Endothelial cell (in vitro differentiated cells): ENCODE measurements at regions not wholly inside any gene's neighbourhood (a gene's known extent, or its start where the extent isn't known, plus 50 kb on each side); places are given as distances from the start of the nearest gene placed in this dataset.

Experiments
- DNase-seq: peaks from one replicate; pipeline ENCODE4 v3.0.0; 2021; ENCODE audit warnings: low spot score
- H3K27ac Mint-ChIP-seq: one replicate; pipeline ENCODE4 v1.8.0; 2021; ENCODE audit warnings: mixed read lengths, inconsistent platforms; ENCODE audit not compliant: unreplicated experiment
- H3K27me3 Mint-ChIP-seq: one replicate; pipeline ENCODE4 v1.8.0; 2021; ENCODE audit warnings: mild to moderate bottlenecking, moderate library complexity, mixed read lengths, inconsistent platforms; ENCODE audit not compliant: unreplicated experiment
- H3K36me3 Mint-ChIP-seq: one replicate; pipeline ENCODE4 v1.8.0; 2021; ENCODE audit warnings: mild to moderate bottlenecking, low read depth, mixed read lengths, inconsistent platforms; ENCODE audit not compliant: unreplicated experiment
- H3K4me1 Mint-ChIP-seq: one replicate; pipeline ENCODE4 v1.8.0; 2021; ENCODE audit warnings: mild to moderate bottlenecking, mixed read lengths, inconsistent platforms; ENCODE audit not compliant: unreplicated experiment
- H3K4me3 Mint-ChIP-seq: one replicate; pipeline ENCODE4 v1.8.0; 2021; ENCODE audit warnings: mild to moderate bottlenecking, mixed read lengths, inconsistent platforms; ENCODE audit not compliant: unreplicated experiment
- H3K9me3 Mint-ChIP-seq: one replicate; pipeline ENCODE4 v1.8.0; 2021; ENCODE audit warnings: mixed read lengths, inconsistent platforms; ENCODE audit not compliant: unreplicated experiment
- CTCF ChIP-seq: fragments of 200-600 bp; sonication (generic); IDR thresholded peaks from one replicate; pipeline ENCODE4 v1.5.0; 2021; ENCODE audit warnings: antibody characterized with exemption; ENCODE audit not compliant: unreplicated experiment

GRCh38 chr18:59818769-59819168 lies 81.0 kb upstream of the PMAIP1 start:
- H3K9me3 Mint-ChIP-seq, result no peaks in the 10 kb centered on the region
- TF ChIP-seq CTCF, result no peak
- H3K27me3 Mint-ChIP-seq, result peaks cover 4% of the 10 kb centered on the region
- H3K36me3 Mint-ChIP-seq, result no peaks in the 10 kb centered on the region
- H3K4me3 Mint-ChIP-seq, result no peak overlapping the region
- no peak overlapping the region for H3K27ac Mint-ChIP-seq
- H3K4me1 Mint-ChIP-seq, result no peaks in the 10 kb centered on the region
- DNase-seq, result no peak

- TF ChIP-seq CTCF, result no peak
- no peaks in the 10 kb centered on the region for H3K27me3 Mint-ChIP-seq
- DNase-seq, result no peak
- H3K4me1 Mint-ChIP-seq, result no peaks in the 10 kb centered on the region
- no peak overlapping the region for H3K27ac Mint-ChIP-seq
- H3K9me3 Mint-ChIP-seq, result no peaks in the 10 kb centered on the region
- no peaks in the 10 kb centered on the region for H3K36me3 Mint-ChIP-seq
- no peak overlapping the region for H3K4me3 Mint-ChIP-seq
Observed at GRCh38 chr18:59814891-59815290, 84.9 kb upstream of the PMAIP1 start.

- no peak for DNase-seq
- Mint-ChIP-seq H3K4me1 (no peaks in the 10 kb centered on the region), H3K36me3 (no peaks in the 10 kb centered on the region), H3K27me3 (no peaks in the 10 kb centered on the region), H3K27ac (no peak overlapping the region), H3K9me3 (no peaks in the 10 kb centered on the region), H3K4me3 (no peak overlapping the region)
- TF ChIP-seq CTCF, result no peak
Observed at GRCh38 chr18:59813942-59814341, 85.9 kb upstream of the PMAIP1 start.

GRCh38 chr18:59810735-59811520 lies 88.9 kb upstream of the PMAIP1 start:
- H3K27me3 Mint-ChIP-seq, result no peaks in the 10 kb centered on the region
- no peak for DNase-seq

More at GRCh38 chr18:59810735-59811520, 88.9 kb upstream of the PMAIP1 start:
- H3K4me3 Mint-ChIP-seq, result no peak overlapping the region
- no peaks in the 10 kb centered on the region for H3K9me3 Mint-ChIP-seq
- no peak for TF ChIP-seq CTCF
- peaks cover 5% of the 10 kb centered on the region for H3K4me1 Mint-ChIP-seq
- H3K36me3 Mint-ChIP-seq, result no peaks in the 10 kb centered on the region
- H3K27ac Mint-ChIP-seq, result no peak overlapping the region
